Chondrocyte (in vitro differentiated cells): ENCODE measurements at regions not wholly inside any gene's neighbourhood (a gene's known extent, or its start where the extent isn't known, plus 50 kb on each side); places are given as distances from the start of the nearest gene placed in this dataset.

ENCODE experiments used
- DNase-seq: peaks from one replicate; pipeline ENCODE4 v3.0.0; 2021; ENCODE audit warnings: mixed read lengths, low spot score
- H3K27ac Mint-ChIP-seq: one replicate; pipeline ENCODE4 v1.8.0; 2021; ENCODE audit warnings: mild to moderate bottlenecking, moderate library complexity, mixed read lengths; ENCODE audit not compliant: unreplicated experiment
- H3K27me3 Mint-ChIP-seq: 2 replicates; pipeline ENCODE4 v1.8.0; 2021; ENCODE audit warnings: low read depth, mixed read lengths
- H3K36me3 Mint-ChIP-seq: 2 replicates; pipeline ENCODE4 v1.8.0; 2021; ENCODE audit warnings: low read depth, mixed read lengths
- H3K4me1 Mint-ChIP-seq: 2 replicates; pipeline ENCODE4 v1.8.0; 2021; ENCODE audit warnings: low read depth, mild to moderate bottlenecking, mixed read lengths
- H3K4me3 Mint-ChIP-seq: one replicate; pipeline ENCODE4 v1.8.0; 2021; ENCODE audit warnings: mild to moderate bottlenecking, moderate library complexity, mixed read lengths; ENCODE audit not compliant: unreplicated experiment
- H3K9me3 Mint-ChIP-seq: 2 replicates; pipeline ENCODE4 v1.8.0; 2021; ENCODE audit warnings: low read depth, mixed read lengths
- TF ChIP-seq, protein P1 (sequence below): fragments of 200-600 bp; sonication (generic); IDR thresholded peaks from 2 replicates; pipeline ENCODE4 v1.5.0; 2021; ENCODE audit warnings: antibody characterized with exemption, mild to moderate bottlenecking, moderate library complexity

DNA sequence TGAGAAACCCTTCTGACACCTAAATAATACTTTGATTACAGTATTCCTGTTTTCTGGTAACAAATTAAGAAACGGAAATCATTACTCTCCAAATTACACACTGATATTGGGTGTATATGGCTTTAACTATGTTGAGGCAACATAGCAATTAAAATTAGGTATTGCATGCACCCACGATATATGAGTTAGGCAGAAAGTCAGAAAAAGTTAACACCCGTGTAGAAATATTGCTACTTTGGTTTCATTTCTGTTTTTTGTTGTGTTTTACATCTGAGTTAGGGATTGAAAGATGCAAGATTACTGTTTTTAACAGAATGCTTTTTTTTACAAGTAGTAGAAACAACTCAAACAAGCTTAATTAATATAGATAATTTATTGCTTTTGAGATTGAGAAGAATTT lies 327.8 kb downstream of the GBE1 start:
- TF ChIP-seq, protein P1, sequence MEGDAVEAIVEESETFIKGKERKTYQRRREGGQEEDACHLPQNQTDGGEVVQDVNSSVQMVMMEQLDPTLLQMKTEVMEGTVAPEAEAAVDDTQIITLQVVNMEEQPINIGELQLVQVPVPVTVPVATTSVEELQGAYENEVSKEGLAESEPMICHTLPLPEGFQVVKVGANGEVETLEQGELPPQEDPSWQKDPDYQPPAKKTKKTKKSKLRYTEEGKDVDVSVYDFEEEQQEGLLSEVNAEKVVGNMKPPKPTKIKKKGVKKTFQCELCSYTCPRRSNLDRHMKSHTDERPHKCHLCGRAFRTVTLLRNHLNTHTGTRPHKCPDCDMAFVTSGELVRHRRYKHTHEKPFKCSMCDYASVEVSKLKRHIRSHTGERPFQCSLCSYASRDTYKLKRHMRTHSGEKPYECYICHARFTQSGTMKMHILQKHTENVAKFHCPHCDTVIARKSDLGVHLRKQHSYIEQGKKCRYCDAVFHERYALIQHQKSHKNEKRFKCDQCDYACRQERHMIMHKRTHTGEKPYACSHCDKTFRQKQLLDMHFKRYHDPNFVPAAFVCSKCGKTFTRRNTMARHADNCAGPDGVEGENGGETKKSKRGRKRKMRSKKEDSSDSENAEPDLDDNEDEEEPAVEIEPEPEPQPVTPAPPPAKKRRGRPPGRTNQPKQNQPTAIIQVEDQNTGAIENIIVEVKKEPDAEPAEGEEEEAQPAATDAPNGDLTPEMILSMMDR, result no peak
- H3K36me3 Mint-ChIP-seq, result no peaks in the 10 kb centered on the region
- peaks cover 4% of the 10 kb centered on the region for H3K4me1 Mint-ChIP-seq

DNA sequence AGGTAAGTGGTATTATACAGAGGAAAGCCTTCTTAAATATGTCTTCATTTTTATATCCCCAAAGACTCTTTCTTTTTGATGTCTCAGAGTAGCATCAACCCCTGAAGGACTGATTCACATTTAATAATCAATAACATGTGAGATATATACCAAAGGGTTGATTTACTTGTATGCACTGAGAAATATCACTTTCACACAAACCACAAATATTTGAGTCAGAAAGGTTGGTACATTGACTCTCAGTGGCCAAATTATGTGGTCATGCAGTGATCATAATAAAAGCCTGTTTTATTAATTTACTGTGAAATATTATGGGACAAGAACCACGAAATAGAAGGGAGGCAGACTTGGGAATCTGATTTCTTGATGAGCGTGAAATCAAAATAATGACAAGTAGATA lies 329.0 kb downstream of the GBE1 start:
- H3K27ac Mint-ChIP-seq, result no peak overlapping the region
- no peaks in the 10 kb centered on the region for H3K27me3 Mint-ChIP-seq
- no peak for DNase-seq
- no peak overlapping the region for H3K4me3 Mint-ChIP-seq
- no peaks in the 10 kb centered on the region for H3K36me3 Mint-ChIP-seq
- peaks cover 4% of the 10 kb centered on the region for H3K4me1 Mint-ChIP-seq
- TF ChIP-seq, protein P1, result no peak
- H3K9me3 Mint-ChIP-seq, result no peaks in the 10 kb centered on the region

More for the DNA sequence above, 327.8 kb downstream of the GBE1 start:
- H3K4me3 Mint-ChIP-seq, result no peak overlapping the region
- no peak for DNase-seq
- H3K9me3 Mint-ChIP-seq, result no peaks in the 10 kb centered on the region
- no peaks in the 10 kb centered on the region for H3K27me3 Mint-ChIP-seq
- H3K27ac Mint-ChIP-seq, result no peak overlapping the region

DNA sequence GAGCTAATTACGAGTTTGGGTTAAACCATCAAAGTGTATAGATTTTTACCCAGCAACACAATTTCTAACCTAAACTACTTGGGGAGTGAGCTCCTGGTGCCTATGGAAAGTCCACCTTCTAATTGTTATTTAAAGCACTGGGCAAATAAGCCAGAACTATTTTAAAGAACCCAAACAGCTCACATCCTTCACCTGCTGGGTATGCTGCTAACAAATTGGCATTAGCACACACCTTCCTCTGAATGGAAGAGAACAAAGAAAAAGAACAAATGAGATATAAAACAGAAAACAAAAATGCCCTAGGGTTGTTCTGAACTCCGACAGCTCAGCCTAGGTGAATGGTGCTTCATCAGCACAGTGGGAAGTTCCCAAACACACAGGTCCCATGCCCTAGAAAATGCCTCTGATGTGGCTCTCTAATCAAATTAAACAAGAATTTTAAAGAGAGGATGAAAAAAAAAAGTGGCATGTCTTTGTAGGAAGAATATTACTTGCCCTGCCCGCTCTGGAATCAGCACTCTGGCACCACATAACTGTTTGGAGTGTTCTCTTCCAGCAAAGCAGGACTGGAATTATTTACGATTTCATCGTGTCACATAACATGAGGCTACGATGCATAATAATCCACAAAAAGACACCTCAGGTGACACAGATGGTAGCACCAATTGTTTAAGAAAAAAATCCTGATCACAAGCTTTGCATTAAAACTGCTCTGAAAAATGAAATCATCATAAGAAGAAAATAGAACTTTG lies 334.4 kb downstream of the GBE1 start:
- Mint-ChIP-seq H3K4me1 (peaks cover 5% of the 10 kb centered on the region), H3K27ac (no peak overlapping the region), H3K36me3 (no peaks in the 10 kb centered on the region), H3K9me3 (peaks cover 4% of the 10 kb centered on the region), H3K27me3 (no peaks in the 10 kb centered on the region), H3K4me3 (no peak overlapping the region)
- DNase-seq, result no peak
- TF ChIP-seq, protein P1, result no peak

DNA sequence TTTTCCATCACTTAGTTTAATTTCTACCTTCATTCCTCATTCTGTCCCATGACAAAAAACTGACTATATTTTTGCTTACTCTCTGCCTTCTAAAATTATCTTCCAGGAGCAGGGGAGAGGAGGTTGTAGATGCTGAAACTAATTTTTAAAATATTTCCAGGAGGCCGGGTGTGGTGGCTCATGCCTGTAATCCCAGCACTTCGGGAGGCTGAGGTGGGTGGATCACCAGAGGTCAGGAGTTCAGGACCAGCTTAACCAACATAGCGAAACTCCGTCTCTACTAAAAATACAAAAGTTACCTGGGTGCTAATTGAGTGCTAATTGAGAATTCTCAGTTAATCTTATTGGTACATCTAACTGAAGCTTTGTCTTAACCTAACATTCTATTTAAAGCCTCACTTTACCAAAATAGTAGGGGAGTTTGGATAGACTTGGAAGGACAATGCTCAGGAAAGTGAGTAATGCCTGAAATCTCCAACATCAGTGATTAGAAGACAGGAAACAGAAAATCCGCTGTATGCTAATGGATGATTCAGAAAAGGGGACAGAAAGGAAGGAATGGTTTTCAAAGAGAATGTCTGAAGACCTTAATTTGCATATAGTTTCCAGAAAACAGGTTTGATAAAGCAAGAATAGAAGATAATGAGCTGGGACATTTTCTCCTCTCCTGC lies 336.1 kb downstream of the GBE1 start:
- TF ChIP-seq, protein P1, result no peak
- no peak for DNase-seq
- H3K27me3 Mint-ChIP-seq, result no peaks in the 10 kb centered on the region
- peaks cover 5% of the 10 kb centered on the region for H3K4me1 Mint-ChIP-seq
- H3K4me3 Mint-ChIP-seq, result no peak overlapping the region
- no peak overlapping the region for H3K27ac Mint-ChIP-seq
- H3K36me3 Mint-ChIP-seq, result no peaks in the 10 kb centered on the region
- peaks cover 4% of the 10 kb centered on the region for H3K9me3 Mint-ChIP-seq

DNA sequence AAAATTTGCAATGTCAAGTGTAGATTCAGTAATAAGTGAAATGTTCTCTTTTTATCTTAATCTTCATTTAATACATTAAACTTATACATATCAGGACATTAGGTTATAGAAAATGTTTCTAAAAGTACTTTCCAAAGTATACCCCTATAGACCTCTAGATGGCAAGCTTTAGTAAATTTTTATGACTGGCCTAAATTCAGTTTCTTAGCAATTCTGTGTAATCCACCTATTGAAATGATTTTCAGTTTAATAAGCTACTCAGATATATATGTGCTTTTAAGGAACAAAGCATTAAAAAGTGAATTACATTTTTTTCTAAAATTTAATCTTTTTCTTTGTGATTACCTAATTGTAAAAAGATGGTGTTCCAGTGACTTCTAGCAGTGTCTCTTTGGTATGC lies 342.2 kb downstream of the GBE1 start:
- H3K4me3 Mint-ChIP-seq, result no peak overlapping the region
- H3K9me3 Mint-ChIP-seq, result no peaks in the 10 kb centered on the region
- DNase-seq, result no peak
- no peaks in the 10 kb centered on the region for H3K36me3 Mint-ChIP-seq
- H3K27me3 Mint-ChIP-seq, result no peaks in the 10 kb centered on the region
- TF ChIP-seq, protein P1, result peak; percentile 92
- H3K4me1 Mint-ChIP-seq, result no peaks in the 10 kb centered on the region
- H3K27ac Mint-ChIP-seq, result no peak overlapping the region
